ENCODE measurements at regions not wholly inside any gene's neighbourhood (a gene's known extent, or its start where the extent isn't known, plus 50 kb on each side); places are given as distances from the start of the nearest gene placed in this dataset.
"Not testable (repeated sequence)": the region's sequence is repeated elsewhere in the genome, so short reads cannot be mapped to it uniquely, and the experiment has no call there.

DNA sequence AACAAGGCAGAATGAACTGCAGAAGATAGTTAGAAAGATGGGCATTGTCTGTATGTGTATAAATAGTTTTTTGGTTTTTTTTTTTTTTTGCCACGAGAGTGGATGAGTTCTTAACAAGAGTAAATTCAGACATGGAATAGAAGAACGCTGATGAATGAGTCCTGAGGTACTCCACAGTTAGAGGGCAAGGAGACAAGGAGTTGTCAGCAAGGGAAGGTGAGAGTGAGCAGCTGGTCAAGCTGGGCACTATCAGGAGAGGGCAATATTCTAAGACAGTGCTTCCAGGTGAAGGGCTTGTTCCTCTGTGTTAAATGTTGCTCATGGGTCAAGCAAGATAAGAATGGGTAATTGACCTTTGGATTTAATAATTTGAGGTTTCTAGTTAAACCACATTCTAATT is 138.6 kb upstream of the FAM78B start:
- no peak for DNase-seq (ENCODE audit: low read depth)

- DNase-seq (ENCODE audit: low read depth), result no peak
Measured at GRCh38 chr1:166307261-166308188, 140.7 kb upstream of the FAM78B start.

DNA sequence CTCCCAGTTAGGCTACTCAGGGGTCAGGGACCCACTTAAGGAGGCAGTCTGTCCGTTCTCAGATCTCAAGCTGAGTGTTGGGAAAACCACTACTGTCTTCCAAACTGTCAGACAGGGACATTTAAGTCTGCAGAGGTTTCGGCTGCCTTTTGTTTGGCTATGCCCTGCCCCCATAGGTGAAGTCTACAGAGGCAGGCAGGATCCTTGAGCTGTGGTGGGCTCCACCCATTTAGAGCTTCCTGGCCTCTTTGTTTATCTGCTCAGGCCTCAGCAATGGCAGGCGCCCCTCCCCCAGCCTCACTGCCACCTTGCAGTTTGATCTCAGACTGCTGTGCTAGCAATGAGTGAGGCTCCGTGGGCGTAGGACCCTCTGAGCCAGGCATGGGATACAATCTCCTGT is 149.5 kb upstream of the FAM78B start:
- DNase-seq (ENCODE audit: low read depth), result not testable (repeated sequence)

- DNase-seq (ENCODE audit: low read depth), result no peak
Measured at GRCh38 chr1:166322470-166322869, 155.7 kb upstream of the FAM78B start.

- no peak for DNase-seq (ENCODE audit: low read depth)
Measured at GRCh38 chr1:166327886-166328285, 161.1 kb upstream of the FAM78B start.

- no peak for DNase-seq (ENCODE audit: low read depth)
Measured at GRCh38 chr1:166328956-166329355, 162.2 kb upstream of the FAM78B start.

DNA sequence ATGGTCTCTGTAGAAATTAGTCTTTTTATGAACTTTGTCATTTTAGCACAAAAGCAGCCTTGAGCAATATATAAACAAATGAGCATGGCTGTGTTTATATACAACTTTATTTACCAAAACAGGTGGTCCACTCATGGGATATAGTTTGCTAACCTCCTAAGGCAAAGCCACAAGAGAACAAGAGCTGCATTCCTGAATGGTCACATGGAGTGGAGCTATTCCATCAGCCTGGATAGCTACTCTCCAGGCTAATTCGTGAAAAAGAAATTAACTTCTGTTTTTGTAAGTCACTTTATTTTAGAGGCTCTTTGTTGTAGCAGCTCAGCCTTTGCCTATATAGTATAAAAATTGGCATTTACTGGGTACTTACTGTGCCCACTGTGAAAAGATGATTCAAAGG is 163.3 kb upstream of the FAM78B start:
- no peak for DNase-seq (ENCODE audit: low read depth)

DNA sequence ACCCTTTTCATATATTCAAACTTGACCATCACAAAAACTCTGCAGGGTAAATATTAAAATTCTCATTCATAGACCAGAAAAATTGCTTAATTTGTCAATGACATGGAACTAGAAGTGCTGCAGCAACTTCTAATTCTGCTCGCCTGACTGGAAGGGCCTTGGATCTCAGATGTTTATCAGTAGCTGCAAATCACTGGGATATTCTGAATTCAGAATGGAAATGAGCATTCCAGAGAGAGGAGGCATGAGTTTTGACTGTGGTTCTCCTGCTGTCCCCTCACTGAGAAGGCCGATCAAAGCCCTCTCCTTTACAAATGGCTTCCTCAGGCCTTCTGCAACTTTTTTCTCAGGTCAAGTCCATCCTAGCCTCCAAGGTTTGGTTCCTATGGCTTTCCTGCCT is 171.3 kb upstream of the FAM78B start:
- DNase-seq (ENCODE audit: low read depth), result no peak

DNA sequence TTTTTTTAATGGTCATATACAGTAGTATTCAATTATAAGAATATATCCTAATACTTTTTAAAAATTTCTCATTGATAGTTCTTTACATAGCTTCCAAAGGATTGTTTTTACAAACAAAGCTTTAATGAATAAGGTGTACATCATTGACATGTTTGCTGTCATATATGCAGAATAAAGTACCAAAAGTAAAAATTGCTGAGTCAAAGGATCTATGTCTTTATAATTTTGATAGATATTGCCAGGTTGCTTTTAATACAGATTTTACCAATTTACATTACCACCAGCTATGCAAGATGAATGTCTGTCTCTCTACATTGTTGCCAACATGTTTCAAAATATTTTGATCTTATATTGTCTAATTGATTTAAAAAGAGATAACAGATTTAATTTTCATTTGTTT is 173.9 kb upstream of the FAM78B start:
- DNase-seq (ENCODE audit: low read depth), result no peak

GRCh38 chr1:166343276-166343675 is 176.5 kb upstream of the FAM78B start:
- no peak for DNase-seq (ENCODE audit: low read depth)

GRCh38 chr1:166350490-166350889 is 183.7 kb upstream of the FAM78B start:
- no peak for DNase-seq (ENCODE audit: low read depth)

DNA sequence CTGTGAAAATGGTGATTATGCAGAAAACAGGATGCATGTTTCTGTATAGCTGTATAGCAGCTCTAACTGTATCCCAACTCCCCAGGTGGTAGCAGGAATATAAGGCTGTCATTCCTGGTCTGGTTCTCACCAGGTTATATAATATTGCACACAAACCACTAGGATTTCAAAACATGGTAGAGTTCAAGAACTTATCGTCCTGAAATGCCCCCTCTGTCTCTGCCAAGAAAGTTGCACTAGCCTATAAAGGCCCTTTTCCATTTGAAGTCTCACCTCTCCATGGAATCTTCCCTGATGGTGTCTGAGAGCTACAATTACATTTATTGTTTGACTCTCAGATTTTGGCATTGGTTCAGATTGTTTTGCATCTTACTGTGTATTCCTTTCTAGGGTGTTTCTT is 184.9 kb upstream of the FAM78B start:
- no peak for DNase-seq (ENCODE audit: low read depth)

DNA sequence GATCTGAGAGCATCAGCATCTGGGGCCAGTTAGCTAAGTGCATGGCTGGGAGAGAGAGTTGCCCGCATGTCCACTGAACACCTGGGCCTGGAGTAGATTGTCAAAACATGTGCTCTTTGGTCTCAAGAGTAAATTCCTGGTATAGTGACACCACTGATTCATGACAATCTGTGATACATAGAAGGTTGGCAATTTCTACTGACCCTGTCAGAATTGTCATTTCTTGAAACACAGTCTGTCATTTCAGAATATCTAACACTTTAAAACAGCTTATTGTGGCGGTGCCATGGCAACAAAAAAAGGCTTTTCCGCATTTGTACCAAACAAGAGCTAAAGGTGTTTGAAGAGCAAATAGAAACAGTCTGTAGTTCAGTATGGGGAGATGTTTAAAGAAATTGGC is 186.4 kb upstream of the FAM78B start:
- no peak for DNase-seq (ENCODE audit: low read depth)

DNA sequence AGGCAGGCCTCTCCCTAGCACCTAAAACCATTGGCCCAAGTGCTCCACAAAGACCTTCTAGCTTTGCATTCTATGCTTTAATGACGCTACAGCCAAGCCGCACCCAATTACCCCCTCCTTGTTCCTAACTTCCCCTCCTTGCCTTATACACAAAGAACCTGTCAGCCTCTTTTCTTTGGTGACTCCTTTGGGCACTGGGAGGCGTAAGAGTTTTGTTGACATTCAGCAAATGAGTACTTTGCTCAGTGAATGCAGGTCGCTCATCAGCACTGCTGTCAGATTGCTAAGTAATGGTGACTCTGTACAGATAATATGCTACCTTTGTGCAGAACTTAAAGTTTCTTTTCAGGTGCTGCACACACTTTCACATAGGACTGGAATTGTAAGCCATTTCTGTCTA is 187.6 kb upstream of the FAM78B start:
- no peak for DNase-seq (ENCODE audit: low read depth)

DNA sequence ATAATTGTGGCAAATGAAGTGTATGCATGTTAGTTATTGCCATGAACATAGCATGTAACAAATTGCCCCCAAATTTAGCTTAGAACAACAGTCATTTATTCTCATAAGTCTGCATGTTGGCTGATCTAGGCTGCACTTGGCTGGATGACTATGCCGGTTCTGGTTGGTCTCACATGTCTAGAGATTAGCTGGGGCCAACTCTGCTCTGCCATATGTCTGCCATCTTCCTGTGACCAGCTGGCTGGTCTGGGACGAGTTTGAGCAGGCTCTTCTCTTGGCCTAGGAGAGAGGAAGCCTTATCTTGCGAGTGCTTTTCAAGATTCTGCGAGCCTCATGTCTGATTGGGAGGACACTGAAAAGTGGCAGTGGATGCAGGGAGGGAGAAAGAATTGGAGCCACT is 198.3 kb upstream of the FAM78B start:
- DNase-seq (ENCODE audit: low read depth), result no peak

GRCh38 chr1:166368030-166368429 is 201.2 kb upstream of the FAM78B start:
- DNase-seq (ENCODE audit: low read depth), result no peak

DNA sequence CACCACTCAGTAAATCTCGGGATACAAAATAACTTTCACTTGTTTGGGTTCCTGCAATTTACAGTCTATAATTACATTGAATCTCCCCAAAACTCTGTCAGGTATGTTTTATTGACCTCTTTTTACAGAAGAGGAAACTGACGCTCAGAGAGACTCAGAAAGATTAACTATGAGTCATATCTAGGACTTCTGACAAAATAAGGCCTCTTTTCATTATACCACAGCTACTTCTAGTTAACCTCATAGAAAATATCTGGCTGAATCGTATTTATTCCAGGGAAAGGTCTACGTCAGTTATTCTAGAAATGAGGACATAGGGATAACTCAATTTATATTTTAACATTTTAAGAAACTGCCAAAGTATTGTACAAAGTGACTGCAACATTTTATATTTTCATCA is 211.1 kb upstream of the FAM78B start:
- no peak for DNase-seq (ENCODE audit: low read depth)

- no peak for DNase-seq (ENCODE audit: low read depth)
Measured at GRCh38 chr1:166378805-166379204, 212.0 kb upstream of the FAM78B start.

DNA sequence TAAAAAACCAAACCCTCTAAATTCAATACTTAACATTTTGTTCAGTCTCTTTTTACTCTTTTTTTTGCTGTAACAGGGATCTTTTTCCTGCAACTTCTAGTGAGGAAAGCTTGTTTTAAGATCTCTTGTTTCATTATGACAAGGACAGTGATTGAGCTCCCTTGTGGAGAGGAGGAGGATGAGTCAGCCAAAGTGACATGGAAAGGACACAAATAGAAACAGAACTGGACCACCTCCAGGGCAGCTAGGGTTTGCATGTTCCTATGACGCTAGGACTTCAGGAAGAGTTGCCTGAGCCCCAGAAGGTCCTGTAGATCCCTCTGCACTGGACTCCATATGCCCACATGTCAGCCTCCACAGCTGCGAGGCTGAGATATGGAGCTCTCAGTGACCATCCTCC is 212.6 kb upstream of the FAM78B start:
- DNase-seq (ENCODE audit: low read depth), result no peak

DNA sequence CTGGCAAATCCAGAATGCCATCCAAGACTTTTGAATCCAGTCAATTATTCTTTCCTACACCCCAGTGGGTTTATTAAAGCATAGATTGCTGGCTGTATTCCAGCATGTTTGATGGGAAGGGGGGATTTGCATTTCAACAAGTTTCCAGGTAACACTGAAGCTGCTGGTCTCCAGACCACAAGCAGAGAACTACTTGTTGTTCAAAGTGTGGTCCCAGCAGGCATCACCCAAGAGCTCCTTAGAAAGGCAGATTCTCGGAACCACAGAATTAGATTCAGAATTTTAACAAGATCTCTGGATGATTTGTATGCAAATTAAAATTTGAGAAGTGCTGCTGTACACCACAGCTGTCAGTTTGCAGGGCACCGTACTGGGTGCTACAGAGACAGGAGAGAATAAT is 216.3 kb upstream of the FAM78B start:
- DNase-seq (ENCODE audit: low read depth), result no peak

- DNase-seq (ENCODE audit: low read depth), result no peak
Measured at GRCh38 chr1:166383635-166384346, 217.0 kb upstream of the FAM78B start.

GRCh38 chr1:166384948-166385347 is 218.1 kb upstream of the FAM78B start:
- DNase-seq (ENCODE audit: low read depth), result no peak

- DNase-seq (ENCODE audit: low read depth), result no peak
Measured at GRCh38 chr1:166390366-166391033, 223.7 kb upstream of the FAM78B start.

Measured in activated T-cell treated with anti-CD3 and anti-CD28 coated beads for 48 hours (primary cell).